Stimulated activated naive CD8-positive, alpha-beta T cell treated with anti-CD3 and anti-CD28 coated beads, Interleukin-15, amount 100 ng/mL, for 72 hours (primary cell): ENCODE measurements at regions not wholly inside any gene's neighbourhood (a gene's known extent, or its start where the extent isn't known, plus 50 kb on each side); places are given as distances from the start of the nearest gene placed in this dataset.

Source experiments
- ATAC-seq: fragments of 150-1000 bp; cut with Tn5 transposase; 2 replicates; pipeline ENCODE4 v1.10.0; 2021; ENCODE audit warnings: mild to moderate bottlenecking, moderate library complexity
- DNase-seq, 2 donors: peaks; one replicate each; pipeline ENCODE4 v3.0.0; 2021 to 2022
- H3K27ac Mint-ChIP-seq, 2 donors: one replicate each; pipeline ENCODE4 v1.8.0; 2022; ENCODE audit warnings: mild to moderate bottlenecking in 2 of 2, mixed read lengths in 2 of 2, moderate library complexity in 2 of 2
- H3K27me3 Mint-ChIP-seq: one replicate; pipeline ENCODE4 v1.8.0; 2022; ENCODE audit warnings: mixed read lengths
- H3K4me1 Mint-ChIP-seq: one replicate; pipeline ENCODE4 v1.8.0; 2022; ENCODE audit warnings: mild to moderate bottlenecking, mixed read lengths
- H3K4me3 Mint-ChIP-seq, 2 donors: one replicate each; pipeline ENCODE4 v1.8.0; 2022; ENCODE audit warnings: mild to moderate bottlenecking in 2 of 2, mixed read lengths in 2 of 2, moderate library complexity in 1 of 2
- H3K9me3 Mint-ChIP-seq, 2 donors: one replicate each; pipeline ENCODE4 v1.8.0; 2022; ENCODE audit warnings: mixed read lengths in 2 of 2

- Mint-ChIP-seq H3K4me3 (no peak overlapping the region), H3K27ac (no peak overlapping the region), H3K27me3 (peaks cover 15% of the 10 kb centered on the region), H3K4me1 (no peaks in the 10 kb centered on the region), H3K9me3 (peaks cover 9 to 23% of the 10 kb centered on the region in 2 donors)
- DNase-seq (no peak), ATAC-seq (no peak)
These were observed 475.4 kb downstream of the MED10 start for GRCh38 chr5:5902678-5903646.

- Mint-ChIP-seq H3K27me3 (peaks cover 12% of the 10 kb centered on the region), H3K9me3 (peaks cover 9 to 23% of the 10 kb centered on the region in 2 donors), H3K4me3 (no peak overlapping the region), H3K27ac (no peak overlapping the region), H3K4me1 (no peaks in the 10 kb centered on the region)
- ATAC-seq (no peak), DNase-seq (no peak)
These were observed 477.9 kb downstream of the ICE1 start for GRCh38 chr5:5900350-5900749.

DNA sequence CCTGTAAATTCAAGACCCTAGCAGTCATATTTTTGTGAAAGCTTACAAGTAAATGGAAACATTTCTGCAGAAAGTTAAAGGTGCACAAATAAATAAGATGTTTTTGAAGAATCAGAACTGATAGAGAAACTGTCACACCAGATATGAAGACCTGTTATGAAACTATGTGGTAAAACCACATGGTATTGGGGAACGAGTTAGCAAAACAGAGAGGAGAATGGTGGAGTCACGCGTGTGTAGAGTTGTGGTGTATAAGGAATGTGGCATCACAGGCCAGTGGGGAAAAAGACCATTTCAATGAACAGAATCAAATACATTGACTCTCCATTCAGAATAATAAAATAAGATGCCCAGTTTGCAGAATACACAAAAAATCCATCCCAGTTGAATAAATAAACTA lies 477.2 kb downstream of the ICE1 start:
- DNase-seq (no peak), ATAC-seq (no peak)
- H3K27ac Mint-ChIP-seq = no peak overlapping the region
- peaks cover 17% of the 10 kb centered on the region for H3K27me3 Mint-ChIP-seq
- no peak overlapping the region for H3K4me3 Mint-ChIP-seq
- peaks cover 9 to 24% of the 10 kb centered on the region in 2 donors for H3K9me3 Mint-ChIP-seq
- no peaks in the 10 kb centered on the region for H3K4me1 Mint-ChIP-seq

DNA sequence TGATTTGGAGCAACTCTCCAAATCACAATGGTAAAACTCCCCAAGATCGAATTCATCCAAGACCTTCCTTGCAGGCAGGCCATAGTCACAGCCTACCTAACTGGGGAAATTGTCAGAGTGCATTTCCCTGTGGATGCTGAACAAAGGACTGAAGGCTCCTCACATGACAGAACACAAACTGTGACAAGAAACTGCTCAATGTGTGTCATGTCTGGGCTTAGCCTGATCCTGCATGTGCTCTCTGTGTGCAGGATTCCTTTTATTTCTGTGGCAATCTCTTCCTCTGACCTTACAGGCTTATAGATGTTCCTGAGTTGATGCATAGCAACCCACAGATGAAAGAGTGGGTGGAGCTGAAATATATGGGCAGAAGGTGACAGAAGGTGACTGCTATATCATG lies 465.8 kb downstream of the ICE1 start:
- no peak overlapping the region for H3K4me3 Mint-ChIP-seq
- ATAC-seq = no peak
- no peaks in the 10 kb centered on the region for H3K9me3 Mint-ChIP-seq
- peaks cover 44% of the 10 kb centered on the region for H3K27me3 Mint-ChIP-seq
- no peak for DNase-seq
- no peak overlapping the region for H3K27ac Mint-ChIP-seq
- peaks cover 6% of the 10 kb centered on the region for H3K4me1 Mint-ChIP-seq

GRCh38 chr5:5887833-5888232 lies 465.4 kb downstream of the ICE1 start:
- peaks cover 6% of the 10 kb centered on the region for H3K4me1 Mint-ChIP-seq
- no peak overlapping the region for H3K27ac Mint-ChIP-seq
- no peak overlapping the region for H3K4me3 Mint-ChIP-seq
- no peak for ATAC-seq
- H3K9me3 Mint-ChIP-seq = no peaks in the 10 kb centered on the region
- no peak for DNase-seq
- H3K27me3 Mint-ChIP-seq = peaks cover 42% of the 10 kb centered on the region

DNA sequence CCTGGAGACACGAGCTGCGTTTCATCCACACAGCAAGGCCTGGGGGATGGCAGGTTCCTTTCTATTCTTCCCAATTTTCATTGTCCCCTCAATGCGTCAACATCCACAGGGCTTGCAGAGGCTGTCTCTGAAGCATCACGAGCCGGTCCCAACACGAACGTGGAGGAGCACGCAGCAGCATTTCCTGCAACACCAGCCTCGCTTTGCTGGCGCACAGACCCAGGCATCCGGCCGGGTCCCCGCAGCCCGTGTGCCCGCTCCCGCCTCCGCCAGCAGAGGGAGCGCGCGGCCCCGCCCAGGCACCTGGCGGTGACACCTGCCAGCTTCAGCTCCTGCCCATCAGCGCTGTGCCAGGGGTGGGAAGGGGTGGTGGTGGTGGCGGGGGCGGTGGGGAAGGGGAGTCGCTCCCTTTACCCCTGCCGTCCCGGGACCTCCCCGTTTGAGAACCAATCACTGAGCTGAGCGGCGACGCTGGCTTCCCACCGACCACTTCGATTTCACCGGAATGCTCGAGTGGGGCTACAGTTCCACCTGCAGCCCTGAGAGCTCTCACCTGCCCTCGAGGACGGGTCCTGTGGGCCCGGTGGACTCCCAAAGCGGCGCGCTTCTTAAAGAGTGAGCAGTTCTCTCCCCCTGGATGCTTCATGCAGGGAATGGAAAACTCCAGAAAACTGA lies 464.5 kb downstream of the ICE1 start:
- Mint-ChIP-seq H3K27ac (no peak overlapping the region), H3K4me3 (no peak overlapping the region), H3K4me1 (peaks cover 6% of the 10 kb centered on the region), H3K9me3 (no peaks in the 10 kb centered on the region), H3K27me3 (peaks cover 33% of the 10 kb centered on the region)
- DNase-seq (peak; percentile 47 to 54), ATAC-seq (peak; percentile 83)

DNA sequence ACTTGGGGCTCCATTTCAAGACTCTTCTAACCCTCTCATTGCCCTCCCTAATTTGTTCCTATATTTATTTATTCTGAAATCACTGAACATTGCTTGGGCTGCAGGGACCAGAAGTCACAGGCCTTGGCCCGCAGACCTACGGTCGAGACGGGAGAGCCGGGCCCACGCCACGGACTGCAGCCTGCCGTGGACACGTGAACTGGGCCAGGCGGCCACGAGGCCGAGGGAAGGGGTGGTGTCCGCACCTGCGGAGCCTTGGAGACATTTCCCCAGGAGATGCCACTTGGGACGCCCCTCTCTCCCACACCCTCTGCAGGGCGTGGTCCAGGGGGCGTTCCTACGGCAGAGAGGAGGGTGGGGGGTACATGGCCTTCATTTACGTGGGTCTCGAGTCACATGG lies 463.9 kb downstream of the ICE1 start:
- Mint-ChIP-seq H3K9me3 (no peaks in the 10 kb centered on the region), H3K27ac (no peak overlapping the region), H3K4me3 (no peak overlapping the region), H3K4me1 (peaks cover 6% of the 10 kb centered on the region), H3K27me3 (peaks cover 27% of the 10 kb centered on the region)
- DNase-seq (no peak), ATAC-seq (peak; percentile 21)

DNA sequence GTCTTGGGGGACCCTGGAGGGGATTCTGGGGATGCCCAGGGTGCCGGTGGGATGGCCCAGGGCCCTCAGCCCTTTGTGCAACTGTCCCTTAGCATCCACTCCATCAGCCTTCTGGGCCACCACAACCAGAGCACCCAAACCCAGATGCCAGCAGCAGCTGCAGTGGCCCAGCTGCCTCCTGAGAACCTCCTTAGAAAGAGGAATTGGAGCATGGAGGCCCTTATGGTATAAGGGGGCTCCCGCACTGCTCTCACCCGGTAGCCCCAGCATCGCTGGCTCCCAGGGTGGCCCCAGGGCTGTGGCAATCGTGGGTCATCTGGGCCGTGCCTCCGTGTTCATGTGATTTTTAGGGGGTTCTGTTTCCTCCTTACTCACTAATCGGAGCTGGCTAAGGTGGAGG lies 463.3 kb downstream of the ICE1 start:
- peaks cover 6% of the 10 kb centered on the region for H3K4me1 Mint-ChIP-seq
- H3K27ac Mint-ChIP-seq = no peak overlapping the region
- DNase-seq (no peak), ATAC-seq (no peak)
- no peak overlapping the region for H3K4me3 Mint-ChIP-seq
- H3K9me3 Mint-ChIP-seq = no peaks in the 10 kb centered on the region
- H3K27me3 Mint-ChIP-seq = peaks cover 21% of the 10 kb centered on the region

- no peaks in the 10 kb centered on the region for H3K9me3 Mint-ChIP-seq
- H3K4me1 Mint-ChIP-seq = peaks cover 6% of the 10 kb centered on the region
- ATAC-seq = no peak
- no peak overlapping the region for H3K27ac Mint-ChIP-seq
- no peak for DNase-seq
- H3K4me3 Mint-ChIP-seq = no peak overlapping the region
- peaks cover 18% of the 10 kb centered on the region for H3K27me3 Mint-ChIP-seq
These were observed 462.1 kb downstream of the ICE1 start for GRCh38 chr5:5884593-5884992.

- H3K27ac Mint-ChIP-seq = no peak overlapping the region
- peaks cover 18% of the 10 kb centered on the region for H3K27me3 Mint-ChIP-seq
- H3K9me3 Mint-ChIP-seq = no peaks in the 10 kb centered on the region
- no peak overlapping the region for H3K4me3 Mint-ChIP-seq
- DNase-seq (no peak), ATAC-seq (no peak)
- peaks cover 6% of the 10 kb centered on the region for H3K4me1 Mint-ChIP-seq
These were observed 461.1 kb downstream of the ICE1 start for GRCh38 chr5:5883562-5883961.

GRCh38 chr5:5883146-5883545 lies 460.7 kb downstream of the ICE1 start:
- no peaks in the 10 kb centered on the region for H3K9me3 Mint-ChIP-seq
- no peak overlapping the region for H3K4me3 Mint-ChIP-seq
- H3K27ac Mint-ChIP-seq = no peak overlapping the region
- H3K4me1 Mint-ChIP-seq = peaks cover 6% of the 10 kb centered on the region
- peaks cover 18% of the 10 kb centered on the region for H3K27me3 Mint-ChIP-seq
- DNase-seq (no peak), ATAC-seq (no peak)

DNA sequence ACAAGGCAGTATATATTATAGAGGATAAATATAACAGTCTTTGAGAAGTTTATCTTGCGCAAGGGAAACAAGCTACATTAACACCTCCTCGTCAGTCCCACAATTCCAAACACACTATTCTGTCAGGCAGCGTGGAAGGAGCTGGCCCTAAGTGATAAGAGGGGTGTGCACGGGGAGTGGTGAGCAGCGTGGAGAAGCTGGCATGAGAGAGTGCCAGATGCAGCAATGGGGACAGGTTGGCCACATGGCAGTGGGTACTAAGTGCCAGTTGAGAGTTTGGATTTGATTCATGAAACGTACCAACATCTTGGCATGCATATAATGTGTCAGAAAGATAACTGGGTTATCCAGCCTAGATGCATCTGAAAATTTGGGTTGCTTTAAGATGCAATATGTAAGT lies 460.2 kb downstream of the ICE1 start:
- Mint-ChIP-seq H3K27me3 (peaks cover 20% of the 10 kb centered on the region), H3K4me3 (no peak overlapping the region), H3K9me3 (no peaks in the 10 kb centered on the region), H3K27ac (no peak overlapping the region), H3K4me1 (peaks cover 6% of the 10 kb centered on the region)
- DNase-seq (no peak), ATAC-seq (no peak)

DNA sequence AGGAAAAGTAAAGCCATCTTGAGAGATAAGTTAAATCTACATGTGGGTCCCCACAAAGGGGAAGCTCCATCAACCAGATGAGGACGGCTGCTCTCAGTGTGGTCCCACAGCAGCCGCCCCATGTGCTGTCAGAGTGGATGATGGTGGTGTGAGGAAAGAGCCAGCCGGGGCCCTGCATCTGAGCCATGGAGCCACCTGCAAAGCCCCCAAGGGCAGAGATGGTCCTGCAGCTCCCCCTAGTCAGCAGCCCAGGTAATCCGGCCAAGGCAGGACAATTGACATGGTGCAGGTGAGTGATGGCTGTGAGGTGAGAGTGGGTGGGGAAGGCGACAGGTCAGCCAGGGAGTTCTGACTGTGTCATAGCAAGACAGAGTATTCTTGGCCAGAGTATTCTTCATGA lies 458.8 kb downstream of the ICE1 start:
- H3K9me3 Mint-ChIP-seq = no peaks in the 10 kb centered on the region
- H3K27ac Mint-ChIP-seq = no peak overlapping the region
- peaks cover 26% of the 10 kb centered on the region for H3K27me3 Mint-ChIP-seq
- H3K4me1 Mint-ChIP-seq = peaks cover under 1% of the 10 kb centered on the region
- H3K4me3 Mint-ChIP-seq = no peak overlapping the region
- no peak for DNase-seq
- no peak for ATAC-seq

DNA sequence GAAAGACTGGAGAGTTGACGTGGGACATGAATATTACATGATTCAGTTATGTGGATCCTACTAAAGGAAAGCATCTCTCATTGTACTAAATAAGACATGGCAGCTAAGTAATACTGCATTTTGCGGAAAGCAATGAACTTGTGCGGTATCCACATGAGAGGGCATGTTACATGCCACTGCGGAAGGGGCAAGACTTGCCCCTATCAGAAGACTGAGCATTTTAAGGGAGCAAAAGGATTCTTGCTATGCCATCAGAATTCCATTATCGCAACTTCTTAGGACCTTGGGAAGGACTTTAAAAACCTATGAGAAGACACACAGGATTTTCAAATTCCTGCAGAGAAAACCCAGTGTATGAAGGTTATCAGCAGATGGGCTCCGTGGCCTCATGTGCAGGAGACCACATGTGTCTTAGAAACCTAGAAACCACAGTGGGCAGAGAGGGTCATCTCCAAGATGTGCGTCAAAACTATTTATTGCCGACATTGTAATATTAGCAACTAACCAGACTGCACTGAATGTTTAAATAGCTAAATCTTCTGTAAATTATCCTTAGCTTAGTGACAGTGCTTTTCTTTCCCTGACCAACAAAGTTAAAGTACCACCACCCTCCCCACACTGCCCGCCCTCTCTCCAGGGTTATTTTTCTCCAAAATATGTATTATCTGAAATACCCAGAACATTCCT lies 457.7 kb downstream of the ICE1 start:
- no peaks in the 10 kb centered on the region for H3K4me1 Mint-ChIP-seq
- DNase-seq = no peak
- no peak for ATAC-seq
- H3K4me3 Mint-ChIP-seq = no peak overlapping the region
- H3K9me3 Mint-ChIP-seq = no peaks in the 10 kb centered on the region
- H3K27me3 Mint-ChIP-seq = peaks cover 27% of the 10 kb centered on the region
- no peak overlapping the region for H3K27ac Mint-ChIP-seq

DNA sequence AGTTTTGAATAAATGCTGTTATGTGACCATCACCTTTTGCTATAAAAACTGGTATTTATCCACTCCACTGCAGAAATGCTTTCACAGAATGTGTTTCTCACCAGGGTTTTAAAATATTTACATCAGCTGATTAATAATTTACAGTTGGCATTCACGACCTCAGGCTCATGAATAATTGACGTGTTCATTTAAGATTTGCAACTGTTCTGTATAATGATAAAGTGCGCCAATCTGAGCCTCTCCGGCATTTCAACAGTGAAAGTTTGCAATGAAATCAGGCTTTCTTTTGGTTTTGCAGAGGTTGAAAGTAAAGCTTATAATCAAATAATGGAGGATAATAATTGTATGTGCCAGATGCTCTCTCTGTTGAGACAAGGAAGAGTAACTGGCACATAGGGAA lies 434.9 kb downstream of the ICE1 start:
- H3K9me3 Mint-ChIP-seq = peaks cover 0 to 4% of the 10 kb centered on the region in 2 donors

DNA sequence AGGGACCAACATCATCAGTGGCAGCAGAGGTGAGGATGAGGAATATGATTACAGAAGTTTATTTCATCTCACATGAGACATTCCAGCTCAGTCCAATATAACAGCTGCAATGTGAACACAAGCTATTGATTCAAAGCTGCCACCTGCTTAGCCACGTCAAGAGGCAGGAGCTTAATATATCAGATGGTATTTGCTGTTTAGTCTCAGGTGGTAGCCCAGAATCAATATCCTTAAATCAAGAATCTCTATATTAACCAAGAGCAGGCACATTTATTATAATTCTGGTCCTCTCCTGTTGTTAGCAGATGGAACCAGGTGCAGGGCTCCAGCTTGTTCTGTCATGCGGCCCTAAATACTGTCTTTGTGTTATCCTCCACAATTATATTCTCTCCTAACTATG lies 431.6 kb downstream of the ICE1 start:
- Mint-ChIP-seq H3K4me3 (no peak overlapping the region), H3K27me3 (peaks cover 10% of the 10 kb centered on the region), H3K4me1 (no peaks in the 10 kb centered on the region), H3K27ac (no peak overlapping the region), H3K9me3 (peaks cover 0 to 4% of the 10 kb centered on the region in 2 donors)
- no peak for ATAC-seq
- DNase-seq = no peak

More for the DNA sequence above, 434.9 kb downstream of the ICE1 start:
- DNase-seq (no peak), ATAC-seq (no peak)
- H3K4me1 Mint-ChIP-seq = no peaks in the 10 kb centered on the region
- no peak overlapping the region for H3K4me3 Mint-ChIP-seq
- no peak overlapping the region for H3K27ac Mint-ChIP-seq
- H3K27me3 Mint-ChIP-seq = no peaks in the 10 kb centered on the region
